HEK293 (cell line): ENCODE measurements at regions not wholly inside any gene's neighbourhood (a gene's known extent, or its start where the extent isn't known, plus 50 kb on each side); places are given as distances from the start of the nearest gene placed in this dataset.

Source experiments
- CTCF ChIA-PET: fragments of 350-600 bp; formaldehyde crosslinking; extraction: SDS; loops from one replicate; lab custom pipeline; 2021; ENCODE audit warnings: antibody characterized with exemption; lab: Yijun Ruan, JAX
- POLR2A ChIA-PET: fragments of 300-600 bp; formaldehyde crosslinking; extraction: SDS; loops from one replicate; lab custom pipeline; 2020; ENCODE audit warnings: antibody characterized with exemption, inconsistent platforms; lab: Yijun Ruan, JAX
- H3K27ac ChIP-seq: fragments of 200-500 bp; sonication (Bioruptor generic); 2 replicates; pipeline ENCODE4 v1.5.1; 2014; ENCODE audit warnings: low read depth, low read length, control low read depth, inconsistent platforms; ENCODE audit errors: extremely low read depth
- H3K36me3 ChIP-seq, 2 experiments: fragments of 200-500 bp in 1 of 2; sonication (Bioruptor generic) in 1 of 2; 1 replicate in 1 of 2; 2 replicates in 1 of 2; pipeline ENCODE4 v1.5.1; 2014 to 2017; ENCODE audit warnings: inconsistent platforms in 2 of 2, low read length in 2 of 2; ENCODE audit not compliant: control insufficient read depth in 2 of 2, insufficient read depth in 1 of 2
- H3K4me1 ChIP-seq: fragments of 200-500 bp; sonication (Bioruptor generic); 2 replicates; pipeline ENCODE4 v1.5.1; 2014; ENCODE audit warnings: mild to moderate bottlenecking, low read length, inconsistent platforms; ENCODE audit not compliant: control insufficient read depth, insufficient read depth
- H3K4me3 ChIP-seq: 2 replicates; pipeline ENCODE4 v1.5.1; 2011; ENCODE audit warnings: low read depth, mild to moderate bottlenecking, control low read depth, low read length, moderate library complexity
- H3K9me3 ChIP-seq: fragments of 200-500 bp; sonication (Bioruptor generic); 2 replicates; pipeline ENCODE4 v1.5.1; 2014; ENCODE audit warnings: low read depth, low read length, inconsistent platforms; ENCODE audit not compliant: control insufficient read depth, insufficient read depth
- GLI4 ChIP-seq: fragments of 450-650 bp; formaldehyde crosslinking; IDR thresholded peaks from 2 replicates; pipeline ENCODE4 v1.5.1; 2016; ENCODE audit warnings: missing biosample characterization, missing genetic modification characterization
- SETDB1 ChIP-seq: IDR thresholded peaks from one replicate; pipeline ENCODE4 v1.6.1; 2017; ENCODE audit warnings: mild to moderate bottlenecking, low read length, moderate library complexity, mixed read lengths; ENCODE audit not compliant: insufficient read length
- ZNF133 ChIP-seq: fragments of 450-650 bp; formaldehyde crosslinking; IDR thresholded peaks from 2 replicates; pipeline ENCODE4 v1.5.1; 2016; ENCODE audit warnings: missing biosample characterization, missing genetic modification characterization
- ZNF169 ChIP-seq: fragments of 450-650 bp; formaldehyde crosslinking; IDR thresholded peaks from 2 replicates; pipeline ENCODE4 v1.5.1; 2016; ENCODE audit warnings: missing biosample characterization, missing genetic modification characterization
- ZNF184 ChIP-seq: fragments of 450-650 bp; IDR thresholded peaks from 2 replicates; pipeline ENCODE4 v1.5.1; 2018; ENCODE audit warnings: missing biosample characterization, mild to moderate bottlenecking, missing genetic modification characterization
- ZNF341 ChIP-seq: fragments of 450-650 bp; formaldehyde crosslinking; IDR thresholded peaks from 2 replicates; pipeline ENCODE4; 2016; ENCODE audit warnings: low read depth, missing biosample characterization, missing genetic modification characterization
- ZNF558 ChIP-seq: fragments of 450-650 bp; formaldehyde crosslinking; IDR thresholded peaks from 2 replicates; pipeline ENCODE4 v1.5.1; 2016; ENCODE audit warnings: missing biosample characterization, missing genetic modification characterization
- ZNF623 ChIP-seq: fragments of 450-650 bp; formaldehyde crosslinking; IDR thresholded peaks from 2 replicates; pipeline ENCODE4 v1.5.1; 2016; ENCODE audit warnings: missing biosample characterization, missing genetic modification characterization
- ZSCAN23 ChIP-seq: fragments of 450-650 bp; formaldehyde crosslinking; IDR thresholded peaks from 2 replicates; pipeline ENCODE4 v1.5.1; 2016; ENCODE audit warnings: missing biosample characterization, missing genetic modification characterization
- ZXDB ChIP-seq: fragments of 450-650 bp; formaldehyde crosslinking; IDR thresholded peaks from 2 replicates; pipeline ENCODE4 v1.5.1; 2016; ENCODE audit warnings: missing biosample characterization, missing genetic modification characterization
- TF ChIP-seq, protein P1 (sequence below): fragments of 450-650 bp; formaldehyde crosslinking; IDR thresholded peaks from 2 replicates; pipeline ENCODE4 v1.5.1; 2017; ENCODE audit warnings: missing biosample characterization, missing genetic modification characterization
- TF ChIP-seq, protein P2 (sequence below): fragments of 450-650 bp; formaldehyde crosslinking; IDR thresholded peaks from 2 replicates; pipeline ENCODE4 v1.5.1; 2016; ENCODE audit warnings: missing biosample characterization, missing genetic modification characterization
- TF ChIP-seq, protein P3 (sequence below): fragments of 450-650 bp; IDR thresholded peaks from 2 replicates; pipeline ENCODE4 v1.5.1; 2018; ENCODE audit warnings: missing biosample characterization, mild to moderate bottlenecking, missing genetic modification characterization
- TF ChIP-seq, protein P4 (sequence below): fragments of 450-650 bp; formaldehyde crosslinking; optimal IDR thresholded peaks from 2 replicates; pipeline ENCODE3; 2016; ENCODE audit warnings: missing biosample characterization, mild to moderate bottlenecking, missing genetic modification characterization
- TF ChIP-seq, protein P5 (sequence below): fragments of 450-650 bp; formaldehyde crosslinking; IDR thresholded peaks from 2 replicates; pipeline ENCODE4 v1.5.1; 2016; ENCODE audit warnings: missing biosample characterization, missing genetic modification characterization, borderline replicate concordance
- TF ChIP-seq, protein P6 (sequence below): fragments of 450-650 bp; formaldehyde crosslinking; IDR thresholded peaks from 2 replicates; pipeline ENCODE4 v1.5.1; 2017; ENCODE audit warnings: missing biosample characterization, missing genetic modification characterization
- TF ChIP-seq, protein P7 (sequence below): fragments of 450-650 bp; formaldehyde crosslinking; IDR thresholded peaks from 2 replicates; pipeline ENCODE4 v1.5.1; 2016; ENCODE audit warnings: missing biosample characterization, missing genetic modification characterization

DNA sequence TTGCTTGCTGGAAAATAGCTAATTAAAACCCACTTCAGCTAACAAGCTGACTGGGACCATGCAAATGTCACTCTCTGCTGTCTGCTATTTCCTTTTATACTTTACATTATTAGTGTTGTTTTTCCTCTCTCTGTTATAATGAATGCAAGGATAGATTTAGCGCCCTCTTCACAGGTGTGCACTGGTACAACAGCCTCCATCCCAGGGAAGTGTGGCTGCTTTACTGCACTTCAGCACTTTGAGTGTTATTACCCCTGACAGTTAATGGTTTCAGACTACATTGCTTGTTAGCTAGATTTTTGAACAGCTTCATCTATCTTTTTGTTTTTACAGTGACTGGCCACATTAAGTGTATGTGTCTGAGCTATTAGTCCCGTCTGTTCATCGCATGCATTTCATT lies 405.7 kb downstream of the RNF144B start:
- H3K4me1 ChIP-seq, result no peaks in the 10 kb centered on the region
- TF ChIP-seq, protein P1, sequence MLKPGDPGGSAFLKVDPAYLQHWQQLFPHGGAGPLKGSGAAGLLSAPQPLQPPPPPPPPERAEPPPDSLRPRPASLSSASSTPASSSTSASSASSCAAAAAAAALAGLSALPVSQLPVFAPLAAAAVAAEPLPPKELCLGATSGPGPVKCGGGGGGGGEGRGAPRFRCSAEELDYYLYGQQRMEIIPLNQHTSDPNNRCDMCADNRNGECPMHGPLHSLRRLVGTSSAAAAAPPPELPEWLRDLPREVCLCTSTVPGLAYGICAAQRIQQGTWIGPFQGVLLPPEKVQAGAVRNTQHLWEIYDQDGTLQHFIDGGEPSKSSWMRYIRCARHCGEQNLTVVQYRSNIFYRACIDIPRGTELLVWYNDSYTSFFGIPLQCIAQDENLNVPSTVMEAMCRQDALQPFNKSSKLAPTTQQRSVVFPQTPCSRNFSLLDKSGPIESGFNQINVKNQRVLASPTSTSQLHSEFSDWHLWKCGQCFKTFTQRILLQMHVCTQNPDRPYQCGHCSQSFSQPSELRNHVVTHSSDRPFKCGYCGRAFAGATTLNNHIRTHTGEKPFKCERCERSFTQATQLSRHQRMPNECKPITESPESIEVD (tag by site-specific recombination), result no peak
- TF ChIP-seq, protein P2, sequence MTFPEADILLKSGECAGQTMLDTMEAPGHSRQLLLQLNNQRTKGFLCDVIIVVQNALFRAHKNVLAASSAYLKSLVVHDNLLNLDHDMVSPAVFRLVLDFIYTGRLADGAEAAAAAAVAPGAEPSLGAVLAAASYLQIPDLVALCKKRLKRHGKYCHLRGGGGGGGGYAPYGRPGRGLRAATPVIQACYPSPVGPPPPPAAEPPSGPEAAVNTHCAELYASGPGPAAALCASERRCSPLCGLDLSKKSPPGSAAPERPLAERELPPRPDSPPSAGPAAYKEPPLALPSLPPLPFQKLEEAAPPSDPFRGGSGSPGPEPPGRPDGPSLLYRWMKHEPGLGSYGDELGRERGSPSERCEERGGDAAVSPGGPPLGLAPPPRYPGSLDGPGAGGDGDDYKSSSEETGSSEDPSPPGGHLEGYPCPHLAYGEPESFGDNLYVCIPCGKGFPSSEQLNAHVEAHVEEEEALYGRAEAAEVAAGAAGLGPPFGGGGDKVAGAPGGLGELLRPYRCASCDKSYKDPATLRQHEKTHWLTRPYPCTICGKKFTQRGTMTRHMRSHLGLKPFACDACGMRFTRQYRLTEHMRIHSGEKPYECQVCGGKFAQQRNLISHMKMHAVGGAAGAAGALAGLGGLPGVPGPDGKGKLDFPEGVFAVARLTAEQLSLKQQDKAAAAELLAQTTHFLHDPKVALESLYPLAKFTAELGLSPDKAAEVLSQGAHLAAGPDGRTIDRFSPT (tag by site-specific recombination), result no peak
- TF ChIP-seq, protein P3, sequence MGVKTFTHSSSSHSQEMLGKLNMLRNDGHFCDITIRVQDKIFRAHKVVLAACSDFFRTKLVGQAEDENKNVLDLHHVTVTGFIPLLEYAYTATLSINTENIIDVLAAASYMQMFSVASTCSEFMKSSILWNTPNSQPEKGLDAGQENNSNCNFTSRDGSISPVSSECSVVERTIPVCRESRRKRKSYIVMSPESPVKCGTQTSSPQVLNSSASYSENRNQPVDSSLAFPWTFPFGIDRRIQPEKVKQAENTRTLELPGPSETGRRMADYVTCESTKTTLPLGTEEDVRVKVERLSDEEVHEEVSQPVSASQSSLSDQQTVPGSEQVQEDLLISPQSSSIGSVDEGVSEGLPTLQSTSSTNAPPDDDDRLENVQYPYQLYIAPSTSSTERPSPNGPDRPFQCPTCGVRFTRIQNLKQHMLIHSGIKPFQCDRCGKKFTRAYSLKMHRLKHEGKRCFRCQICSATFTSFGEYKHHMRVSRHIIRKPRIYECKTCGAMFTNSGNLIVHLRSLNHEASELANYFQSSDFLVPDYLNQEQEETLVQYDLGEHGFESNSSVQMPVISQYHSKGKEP (tag by site-specific recombination), result no peak
- no peak for TF ChIP-seq SETDB1
- TF ChIP-seq, protein P4, sequence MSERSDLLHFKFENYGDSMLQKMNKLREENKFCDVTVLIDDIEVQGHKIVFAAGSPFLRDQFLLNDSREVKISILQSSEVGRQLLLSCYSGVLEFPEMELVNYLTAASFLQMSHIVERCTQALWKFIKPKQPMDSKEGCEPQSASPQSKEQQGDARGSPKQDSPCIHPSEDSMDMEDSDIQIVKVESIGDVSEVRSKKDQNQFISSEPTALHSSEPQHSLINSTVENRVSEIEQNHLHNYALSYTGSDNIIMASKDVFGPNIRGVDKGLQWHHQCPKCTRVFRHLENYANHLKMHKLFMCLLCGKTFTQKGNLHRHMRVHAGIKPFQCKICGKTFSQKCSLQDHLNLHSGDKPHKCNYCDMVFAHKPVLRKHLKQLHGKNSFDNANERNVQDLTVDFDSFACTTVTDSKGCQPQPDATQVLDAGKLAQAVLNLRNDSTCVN (tag by site-specific recombination), result no peak
- TF ChIP-seq ZNF169, result no peak
- TF ChIP-seq, protein P5, sequence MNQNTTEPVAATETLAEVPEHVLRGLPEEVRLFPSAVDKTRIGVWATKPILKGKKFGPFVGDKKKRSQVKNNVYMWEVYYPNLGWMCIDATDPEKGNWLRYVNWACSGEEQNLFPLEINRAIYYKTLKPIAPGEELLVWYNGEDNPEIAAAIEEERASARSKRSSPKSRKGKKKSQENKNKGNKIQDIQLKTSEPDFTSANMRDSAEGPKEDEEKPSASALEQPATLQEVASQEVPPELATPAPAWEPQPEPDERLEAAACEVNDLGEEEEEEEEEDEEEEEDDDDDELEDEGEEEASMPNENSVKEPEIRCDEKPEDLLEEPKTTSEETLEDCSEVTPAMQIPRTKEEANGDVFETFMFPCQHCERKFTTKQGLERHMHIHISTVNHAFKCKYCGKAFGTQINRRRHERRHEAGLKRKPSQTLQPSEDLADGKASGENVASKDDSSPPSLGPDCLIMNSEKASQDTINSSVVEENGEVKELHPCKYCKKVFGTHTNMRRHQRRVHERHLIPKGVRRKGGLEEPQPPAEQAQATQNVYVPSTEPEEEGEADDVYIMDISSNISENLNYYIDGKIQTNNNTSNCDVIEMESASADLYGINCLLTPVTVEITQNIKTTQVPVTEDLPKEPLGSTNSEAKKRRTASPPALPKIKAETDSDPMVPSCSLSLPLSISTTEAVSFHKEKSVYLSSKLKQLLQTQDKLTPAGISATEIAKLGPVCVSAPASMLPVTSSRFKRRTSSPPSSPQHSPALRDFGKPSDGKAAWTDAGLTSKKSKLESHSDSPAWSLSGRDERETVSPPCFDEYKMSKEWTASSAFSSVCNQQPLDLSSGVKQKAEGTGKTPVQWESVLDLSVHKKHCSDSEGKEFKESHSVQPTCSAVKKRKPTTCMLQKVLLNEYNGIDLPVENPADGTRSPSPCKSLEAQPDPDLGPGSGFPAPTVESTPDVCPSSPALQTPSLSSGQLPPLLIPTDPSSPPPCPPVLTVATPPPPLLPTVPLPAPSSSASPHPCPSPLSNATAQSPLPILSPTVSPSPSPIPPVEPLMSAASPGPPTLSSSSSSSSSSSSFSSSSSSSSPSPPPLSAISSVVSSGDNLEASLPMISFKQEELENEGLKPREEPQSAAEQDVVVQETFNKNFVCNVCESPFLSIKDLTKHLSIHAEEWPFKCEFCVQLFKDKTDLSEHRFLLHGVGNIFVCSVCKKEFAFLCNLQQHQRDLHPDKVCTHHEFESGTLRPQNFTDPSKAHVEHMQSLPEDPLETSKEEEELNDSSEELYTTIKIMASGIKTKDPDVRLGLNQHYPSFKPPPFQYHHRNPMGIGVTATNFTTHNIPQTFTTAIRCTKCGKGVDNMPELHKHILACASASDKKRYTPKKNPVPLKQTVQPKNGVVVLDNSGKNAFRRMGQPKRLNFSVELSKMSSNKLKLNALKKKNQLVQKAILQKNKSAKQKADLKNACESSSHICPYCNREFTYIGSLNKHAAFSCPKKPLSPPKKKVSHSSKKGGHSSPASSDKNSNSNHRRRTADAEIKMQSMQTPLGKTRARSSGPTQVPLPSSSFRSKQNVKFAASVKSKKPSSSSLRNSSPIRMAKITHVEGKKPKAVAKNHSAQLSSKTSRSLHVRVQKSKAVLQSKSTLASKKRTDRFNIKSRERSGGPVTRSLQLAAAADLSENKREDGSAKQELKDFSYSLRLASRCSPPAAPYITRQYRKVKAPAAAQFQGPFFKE, result no peak
- TF ChIP-seq ZNF558 (tag by site-specific recombination), result no peak
- no peak for TF ChIP-seq ZXDB (tag by site-specific recombination)
- no peak overlapping the region for H3K27ac ChIP-seq
- no peak overlapping the region for H3K4me3 ChIP-seq
- ChIA-PET POLR2A (no interaction called here), CTCF (interaction anchor here (0.6 kb wide), 1 partner anchor 279 kb away, joined by 3 read pairs; no protein-coding TSS in a partner anchor)
- no peaks in the 10 kb centered on the region for H3K36me3 ChIP-seq
- no peaks in the 10 kb centered on the region for H3K9me3 ChIP-seq

DNA sequence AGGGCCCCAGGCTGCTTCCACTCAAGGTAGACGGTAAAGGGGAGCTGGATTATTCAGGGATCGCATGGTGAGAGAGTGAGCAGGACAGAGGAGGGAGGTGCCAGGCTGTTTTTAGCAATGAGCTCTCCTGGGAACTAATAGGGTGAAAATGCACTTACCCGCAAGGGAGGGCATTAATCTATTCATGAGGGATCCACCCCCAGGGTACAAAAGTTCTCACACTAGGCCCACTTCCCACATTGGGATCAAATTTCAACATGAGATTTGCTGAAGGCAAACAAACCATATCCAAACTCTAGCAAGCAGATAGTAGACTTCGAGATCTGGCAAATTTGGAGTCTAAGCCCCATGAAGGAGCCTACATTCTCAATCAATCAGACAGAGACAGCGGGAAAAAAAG lies 408.6 kb downstream of the RNF144B start:
- no peaks in the 10 kb centered on the region for H3K9me3 ChIP-seq
- ChIA-PET CTCF (interaction anchor here (0.5 kb wide), 1 partner anchor 84 kb away, joined by 3 read pairs; no protein-coding TSS in a partner anchor), POLR2A (no interaction called here)
- no peak overlapping the region for H3K27ac ChIP-seq
- H3K4me1 ChIP-seq, result no peaks in the 10 kb centered on the region
- H3K4me3 ChIP-seq, result no peak overlapping the region
- no peaks in the 10 kb centered on the region for H3K36me3 ChIP-seq
- TF ChIP-seq, protein P6, sequence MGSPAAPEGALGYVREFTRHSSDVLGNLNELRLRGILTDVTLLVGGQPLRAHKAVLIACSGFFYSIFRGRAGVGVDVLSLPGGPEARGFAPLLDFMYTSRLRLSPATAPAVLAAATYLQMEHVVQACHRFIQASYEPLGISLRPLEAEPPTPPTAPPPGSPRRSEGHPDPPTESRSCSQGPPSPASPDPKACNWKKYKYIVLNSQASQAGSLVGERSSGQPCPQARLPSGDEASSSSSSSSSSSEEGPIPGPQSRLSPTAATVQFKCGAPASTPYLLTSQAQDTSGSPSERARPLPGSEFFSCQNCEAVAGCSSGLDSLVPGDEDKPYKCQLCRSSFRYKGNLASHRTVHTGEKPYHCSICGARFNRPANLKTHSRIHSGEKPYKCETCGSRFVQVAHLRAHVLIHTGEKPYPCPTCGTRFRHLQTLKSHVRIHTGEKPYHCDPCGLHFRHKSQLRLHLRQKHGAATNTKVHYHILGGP (tag by site-specific recombination), result no peak
- TF ChIP-seq ZNF133, result no peak
- no peak for TF ChIP-seq ZNF623 (tag by site-specific recombination)
- no peak for TF ChIP-seq ZNF341
- TF ChIP-seq, protein P7, sequence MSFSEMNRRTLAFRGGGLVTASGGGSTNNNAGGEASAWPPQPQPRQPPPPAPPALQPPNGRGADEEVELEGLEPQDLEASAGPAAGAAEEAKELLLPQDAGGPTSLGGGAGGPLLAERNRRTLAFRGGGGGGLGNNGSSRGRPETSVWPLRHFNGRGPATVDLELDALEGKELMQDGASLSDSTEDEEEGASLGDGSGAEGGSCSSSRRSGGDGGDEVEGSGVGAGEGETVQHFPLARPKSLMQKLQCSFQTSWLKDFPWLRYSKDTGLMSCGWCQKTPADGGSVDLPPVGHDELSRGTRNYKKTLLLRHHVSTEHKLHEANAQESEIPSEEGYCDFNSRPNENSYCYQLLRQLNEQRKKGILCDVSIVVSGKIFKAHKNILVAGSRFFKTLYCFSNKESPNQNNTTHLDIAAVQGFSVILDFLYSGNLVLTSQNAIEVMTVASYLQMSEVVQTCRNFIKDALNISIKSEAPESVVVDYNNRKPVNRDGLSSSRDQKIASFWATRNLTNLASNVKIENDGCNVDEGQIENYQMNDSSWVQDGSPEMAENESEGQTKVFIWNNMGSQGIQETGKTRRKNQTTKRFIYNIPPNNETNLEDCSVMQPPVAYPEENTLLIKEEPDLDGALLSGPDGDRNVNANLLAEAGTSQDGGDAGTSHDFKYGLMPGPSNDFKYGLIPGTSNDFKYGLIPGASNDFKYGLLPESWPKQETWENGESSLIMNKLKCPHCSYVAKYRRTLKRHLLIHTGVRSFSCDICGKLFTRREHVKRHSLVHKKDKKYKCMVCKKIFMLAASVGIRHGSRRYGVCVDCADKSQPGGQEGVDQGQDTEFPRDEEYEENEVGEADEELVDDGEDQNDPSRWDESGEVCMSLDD (tag by site-specific recombination), result no peak
- no peak for TF ChIP-seq ZNF184 (tag by site-specific recombination)
- no peak for TF ChIP-seq GLI4
- no peak for TF ChIP-seq ZSCAN23 (tag by site-specific recombination)
